Endothelial cell of umbilical vein (primary cell): ENCODE measurements at regions not wholly inside any gene's neighbourhood (a gene's known extent, or its start where the extent isn't known, plus 50 kb on each side); places are given as distances from the start of the nearest gene placed in this dataset.

Source experiments
- BruUV-seq: library from RNA; stranded (reverse); fragments of 400-500 nt; replicated peaks from 2 replicates; lab custom pipeline; 2021; lab: Mats Ljungman, UMichigan
- CTCF ChIA-PET: fragments of 300-600, 350-600 bp; sonication (Branson Sonifier 250); formaldehyde crosslinking; loops from one replicate; lab custom pipeline; 2021; ENCODE audit warnings: antibody characterized with exemption, inconsistent platforms; lab: Charles Lee
- POLR2A ChIA-PET: fragments of 300-600, 350-600 bp; sonication (Branson Sonifier 250); formaldehyde crosslinking; loops from one replicate; lab custom pipeline; 2021; ENCODE audit warnings: antibody characterized with exemption, inconsistent platforms; lab: Charles Lee
- DNase-seq: peaks from one replicate; pipeline ENCODE4 v3.0.0-alpha.2; 2011; ENCODE audit warnings: low read depth, low spot score
- FAIRE-seq: peaks from 2 replicates; lab custom pipeline; 2011; peaks lifted over from hg19 to GRCh38; lab: Jason Lieb, UNC
- H2AFZ ChIP-seq: 2 replicates; pipeline ENCODE4 v1.6.0; 2012; ENCODE audit warnings: low read depth, low read length, control low read depth, inconsistent platforms
- H3K27ac ChIP-seq: 2 replicates; pipeline ENCODE4 v1.5.1; 2011; ENCODE audit warnings: low read depth, mild to moderate bottlenecking, control low read depth, low read length, moderate library complexity; ENCODE audit not compliant: insufficient read depth
- H3K27me3 ChIP-seq, 2 experiments: 2 replicates each; pipeline versions ENCODE4 v1.6.0 to v1.6.1; 2011; ENCODE audit warnings: low read length in 2 of 2, mixed read lengths in 1 of 2; ENCODE audit not compliant: control insufficient read depth in 2 of 2, insufficient read depth in 2 of 2
- H3K36me3 ChIP-seq, 2 experiments: 2 replicates in 1 of 2; 3 replicates in 1 of 2; pipeline ENCODE4 v1.5.1; 2011; ENCODE audit warnings: low read length in 2 of 2, mild to moderate bottlenecking in 1 of 2, moderate library complexity in 1 of 2; ENCODE audit not compliant: control insufficient read depth in 2 of 2, insufficient read depth in 2 of 2; ENCODE audit errors: extremely low read depth in 1 of 2
- H3K4me1 ChIP-seq: 3 replicates; pipeline ENCODE4 v1.5.1; 2011; ENCODE audit warnings: mild to moderate bottlenecking, low read length; ENCODE audit not compliant: control insufficient read depth, insufficient read depth; ENCODE audit errors: extremely low read depth
- H3K4me2 ChIP-seq: 2 replicates; pipeline ENCODE4 v1.6.1; 2011; ENCODE audit warnings: low read length, control low read depth, mixed read lengths; ENCODE audit not compliant: insufficient read depth
- H3K4me3 ChIP-seq, 3 experiments: fragments of 200-600 bp in 1 of 3; sonication (generic), shearing (Covaris generic) in 1 of 3; replicated peaks in 1 of 3; 2 replicates each; pipeline ENCODE4 v1.5.1; 2011 to 2016; ENCODE audit warnings: control low read depth in 3 of 3, low read length in 3 of 3, mild to moderate bottlenecking in 2 of 3, inconsistent platforms in 1 of 3, low read depth in 1 of 3, moderate library complexity in 1 of 3; ENCODE audit not compliant: insufficient read depth in 1 of 3
- H3K79me2 ChIP-seq: 2 replicates; pipeline ENCODE4 v1.6.0; 2012; ENCODE audit warnings: low read length, inconsistent platforms; ENCODE audit not compliant: control insufficient read depth, insufficient read depth
- H3K9ac ChIP-seq: replicated peaks from 2 replicates; pipeline ENCODE3; 2011; ENCODE audit warnings: low read length, control low read depth; ENCODE audit not compliant: insufficient read depth; ENCODE audit errors: extremely low read depth
- H3K9me1 ChIP-seq: replicated peaks from 3 replicates; pipeline ENCODE4 v1.6.0; 2011; ENCODE audit warnings: mild to moderate bottlenecking, low read length; ENCODE audit not compliant: control insufficient read depth, insufficient read depth; ENCODE audit errors: extremely low read depth
- H3K9me3 ChIP-seq: replicated peaks from 2 replicates; pipeline ENCODE4 v1.5.1; 2012; ENCODE audit warnings: low read length, inconsistent platforms; ENCODE audit not compliant: control insufficient read depth, insufficient read depth
- H4K20me1 ChIP-seq: replicated peaks from 2 replicates; pipeline ENCODE3; 2011; ENCODE audit warnings: mild to moderate bottlenecking, low read length; ENCODE audit not compliant: control insufficient read depth, insufficient read depth; ENCODE audit errors: extremely low read depth
- FOS ChIP-seq: IDR thresholded peaks from 2 replicates; pipeline ENCODE4 v1.6.1; 2011; ENCODE audit warnings: mild to moderate bottlenecking, low read length, moderate library complexity, borderline replicate concordance; ENCODE audit not compliant: insufficient read depth
- GATA2 ChIP-seq: IDR thresholded peaks from 2 replicates; pipeline ENCODE4 v1.7.0; 2011; ENCODE audit warnings: low read depth, mild to moderate bottlenecking, moderate library complexity, mixed read lengths, low read length; ENCODE audit not compliant: insufficient read length, insufficient read depth
- JUN ChIP-seq: IDR thresholded peaks from 2 replicates; pipeline ENCODE4 v1.6.1; 2011; ENCODE audit warnings: borderline replicate concordance, low read depth; ENCODE audit not compliant: insufficient read length, insufficient read depth
- MAX ChIP-seq: IDR thresholded peaks from 2 replicates; pipeline ENCODE4 v1.6.1; 2011; ENCODE audit not compliant: insufficient read depth, insufficient read length
- MYC ChIP-seq: IDR thresholded peaks from one replicate; pipeline ENCODE4 v1.6.1; 2011; ENCODE audit warnings: mild to moderate bottlenecking, low read depth, low read length
- POLR2A ChIP-seq: IDR thresholded peaks from 2 replicates; pipeline ENCODE4 v1.6.1; 2012; ENCODE audit warnings: low read depth, mild to moderate bottlenecking, control low read depth, low read length
- POLR2AphosphoS5 ChIP-seq: IDR thresholded peaks from 2 replicates; pipeline ENCODE4 v1.6.1; 2012; ENCODE audit warnings: low read depth, mild to moderate bottlenecking, control low read depth, low read length, moderate library complexity; ENCODE audit not compliant: insufficient read depth
- dilution Hi-C: fragments of 300-500 bp; cut with MboI; formaldehyde crosslinking; loops from one replicate; pipeline ENCODE4 v1.15.0; 2019; ENCODE audit warnings: low sequenced_read_pairs; ENCODE audit not compliant: extremely low pct_ligation_motif_present
- intact Hi-C: fragments of 100-400 bp; cut with micrococcal nuclease; formaldehyde crosslinking; loops from one replicate; pipeline ENCODE4 v1.10.0; 2022
- TF ChIP-seq, protein P1 (sequence below), 2 donors: IDR thresholded peaks; 1 replicate in 1 of 2; 2 replicates in 1 of 2; pipeline ENCODE4 v1.5.1; 2011; ENCODE audit warnings: low read length in 2 of 2, mild to moderate bottlenecking in 2 of 2, moderate library complexity in 2 of 2, control low read depth in 1 of 2, inconsistent platforms in 1 of 2, low read depth in 1 of 2; ENCODE audit not compliant: insufficient read depth in 1 of 2; ENCODE audit errors: extremely low read depth in 1 of 2

GRCh38 chr1:87715471-87715870, 386.8 kb downstream of the LMO4 start:
- Histone ChIP-seq H4K20me1 (no peaks in the 10 kb centered on the region), H3K79me2 (no peaks in the 10 kb centered on the region), H3K27me3 (peaks cover 0 to 2% of the 10 kb centered on the region in 2 experiments), H3K9me3 (no peaks in the 10 kb centered on the region), H2AFZ (no peak overlapping the region), H3K27ac (no peak overlapping the region), H3K4me2 (no peak overlapping the region), H3K4me3 (no peak overlapping the region), H3K36me3 (no peaks in the 10 kb centered on the region), H3K4me1 (no peaks in the 10 kb centered on the region), H3K9me1 (no peaks in the 10 kb centered on the region), H3K9ac (no peak overlapping the region)
- TF ChIP-seq JUN (no peak), MYC (no peak), MAX (no peak), FOS (no peak)
- TF ChIP-seq, protein P1, sequence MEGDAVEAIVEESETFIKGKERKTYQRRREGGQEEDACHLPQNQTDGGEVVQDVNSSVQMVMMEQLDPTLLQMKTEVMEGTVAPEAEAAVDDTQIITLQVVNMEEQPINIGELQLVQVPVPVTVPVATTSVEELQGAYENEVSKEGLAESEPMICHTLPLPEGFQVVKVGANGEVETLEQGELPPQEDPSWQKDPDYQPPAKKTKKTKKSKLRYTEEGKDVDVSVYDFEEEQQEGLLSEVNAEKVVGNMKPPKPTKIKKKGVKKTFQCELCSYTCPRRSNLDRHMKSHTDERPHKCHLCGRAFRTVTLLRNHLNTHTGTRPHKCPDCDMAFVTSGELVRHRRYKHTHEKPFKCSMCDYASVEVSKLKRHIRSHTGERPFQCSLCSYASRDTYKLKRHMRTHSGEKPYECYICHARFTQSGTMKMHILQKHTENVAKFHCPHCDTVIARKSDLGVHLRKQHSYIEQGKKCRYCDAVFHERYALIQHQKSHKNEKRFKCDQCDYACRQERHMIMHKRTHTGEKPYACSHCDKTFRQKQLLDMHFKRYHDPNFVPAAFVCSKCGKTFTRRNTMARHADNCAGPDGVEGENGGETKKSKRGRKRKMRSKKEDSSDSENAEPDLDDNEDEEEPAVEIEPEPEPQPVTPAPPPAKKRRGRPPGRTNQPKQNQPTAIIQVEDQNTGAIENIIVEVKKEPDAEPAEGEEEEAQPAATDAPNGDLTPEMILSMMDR (IDR thresholded peaks at IDR 0.05; ENCODE audit: extremely low read depth in 1 of 2, insufficient read depth in 1 of 2, low read depth in 1 of 2, low read length in 2 of 2), result no peak
- ChIA-PET POLR2A (no interaction called here), CTCF (no interaction called here)
- dilution Hi-C loops (no loop called here), intact Hi-C loops (no loop called here)
- DNase-seq (no peak), FAIRE-seq (no peak)
- BruUV-seq, result no TSS peak

- TF ChIP-seq, protein P1 (IDR thresholded peaks at IDR 0.05; ENCODE audit: extremely low read depth in 1 of 2, insufficient read depth in 1 of 2, low read depth in 1 of 2, low read length in 2 of 2), result no peak
- no peak for TF ChIP-seq POLR2AphosphoS5
- no peak for TF ChIP-seq GATA2
- TF ChIP-seq POLR2A, result no peak
- no peak for TF ChIP-seq MYC
- no peak overlapping the region for H2AFZ ChIP-seq
- CTCF ChIA-PET, result no interaction called here
- no peaks in the 10 kb centered on the region for H4K20me1 ChIP-seq
- peaks cover 0 to 2% of the 10 kb centered on the region in 2 experiments for H3K27me3 ChIP-seq
- no peaks in the 10 kb centered on the region for H3K4me1 ChIP-seq
- FAIRE-seq, result no peak
- H3K79me2 ChIP-seq, result no peaks in the 10 kb centered on the region
- POLR2A ChIA-PET, result no interaction called here
- H3K9me1 ChIP-seq, result no peaks in the 10 kb centered on the region
- intact Hi-C loops (no loop called here), dilution Hi-C loops (no loop called here)
- no TSS peak for BruUV-seq
- no peak overlapping the region for H3K27ac ChIP-seq
- H3K4me2 ChIP-seq, result no peak overlapping the region
- no peaks in the 10 kb centered on the region for H3K36me3 ChIP-seq
- no peak for DNase-seq
- no peaks in the 10 kb centered on the region for H3K9me3 ChIP-seq
- H3K4me3 ChIP-seq, result no peak overlapping the region
- no peak overlapping the region for H3K9ac ChIP-seq
Observed at GRCh38 chr1:87717157-87717670, 388.5 kb downstream of the LMO4 start.
